ENCODE measurements at regions not wholly inside any gene's neighbourhood (a gene's known extent, or its start where the extent isn't known, plus 50 kb on each side); places are given as distances from the start of the nearest gene placed in this dataset.

DNA sequence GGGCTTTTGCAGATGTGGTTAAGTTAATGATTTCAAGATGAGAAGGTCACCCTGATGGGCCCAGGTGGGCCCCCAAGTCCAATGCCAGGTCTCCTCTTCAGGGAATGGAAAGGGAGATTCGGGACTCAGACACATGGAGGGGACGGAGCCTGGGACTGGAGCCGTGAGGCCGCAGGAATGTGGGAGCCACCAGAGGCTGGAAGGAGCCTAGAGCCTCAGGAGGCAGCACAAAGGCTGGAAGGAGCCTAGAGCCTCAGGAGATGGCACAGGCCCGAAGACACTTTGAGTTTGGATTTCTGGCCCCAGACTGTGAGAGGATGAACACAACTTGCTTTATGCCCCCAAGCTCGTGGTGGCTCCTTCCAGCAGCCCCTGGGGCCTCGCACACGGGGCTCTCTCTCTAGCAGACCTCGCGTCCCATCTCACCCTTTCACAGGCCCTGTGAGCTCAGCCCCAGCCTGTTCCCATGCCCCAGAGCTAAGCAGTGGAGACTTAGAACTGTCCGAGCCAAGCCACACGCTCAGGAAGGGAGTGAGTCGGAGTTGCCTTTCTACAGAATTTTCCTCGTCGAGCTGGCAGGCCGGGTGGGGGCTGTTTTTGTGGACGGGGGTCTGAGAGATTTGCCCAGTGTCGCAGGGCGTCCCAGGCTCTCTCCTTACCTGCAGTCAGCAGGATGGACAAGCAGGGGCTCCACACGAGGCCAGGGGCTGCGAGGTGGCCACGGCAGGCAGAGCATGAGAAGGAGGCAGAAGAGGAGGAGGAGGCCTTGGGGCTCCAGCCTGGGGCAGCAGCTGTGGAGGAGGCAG lies 937.6 kb downstream of the BRD1 start:
- Histone ChIP-seq H3K27me3 (ENCODE audit: insufficient read depth in 3 of 3, low read length in 2 of 3) (no peaks in the 10 kb centered on the region), H3K9me3 (no peaks in the 10 kb centered on the region), H3K36me3 (ENCODE audit: insufficient read depth in 1 of 2, low read depth in 1 of 2) (no peaks in the 10 kb centered on the region), H3K27ac (no peak overlapping the region), H3K4me1 (no peaks in the 10 kb centered on the region), H3K4me3 (no peak overlapping the region)
- DNase-seq (peak in 1 of 2 donors; percentile 16), ATAC-seq (no peak)
- 73 to 80% (median 77%) methylated on average over 22 of the region's 22 CpGs for WGBS, 3 donors
- TF ChIP-seq, protein P1, sequence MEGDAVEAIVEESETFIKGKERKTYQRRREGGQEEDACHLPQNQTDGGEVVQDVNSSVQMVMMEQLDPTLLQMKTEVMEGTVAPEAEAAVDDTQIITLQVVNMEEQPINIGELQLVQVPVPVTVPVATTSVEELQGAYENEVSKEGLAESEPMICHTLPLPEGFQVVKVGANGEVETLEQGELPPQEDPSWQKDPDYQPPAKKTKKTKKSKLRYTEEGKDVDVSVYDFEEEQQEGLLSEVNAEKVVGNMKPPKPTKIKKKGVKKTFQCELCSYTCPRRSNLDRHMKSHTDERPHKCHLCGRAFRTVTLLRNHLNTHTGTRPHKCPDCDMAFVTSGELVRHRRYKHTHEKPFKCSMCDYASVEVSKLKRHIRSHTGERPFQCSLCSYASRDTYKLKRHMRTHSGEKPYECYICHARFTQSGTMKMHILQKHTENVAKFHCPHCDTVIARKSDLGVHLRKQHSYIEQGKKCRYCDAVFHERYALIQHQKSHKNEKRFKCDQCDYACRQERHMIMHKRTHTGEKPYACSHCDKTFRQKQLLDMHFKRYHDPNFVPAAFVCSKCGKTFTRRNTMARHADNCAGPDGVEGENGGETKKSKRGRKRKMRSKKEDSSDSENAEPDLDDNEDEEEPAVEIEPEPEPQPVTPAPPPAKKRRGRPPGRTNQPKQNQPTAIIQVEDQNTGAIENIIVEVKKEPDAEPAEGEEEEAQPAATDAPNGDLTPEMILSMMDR (IDR thresholded peaks at IDR 0.05) = no peak
- intact Hi-C loops (cut with DNase I) = no loop called here

DNA sequence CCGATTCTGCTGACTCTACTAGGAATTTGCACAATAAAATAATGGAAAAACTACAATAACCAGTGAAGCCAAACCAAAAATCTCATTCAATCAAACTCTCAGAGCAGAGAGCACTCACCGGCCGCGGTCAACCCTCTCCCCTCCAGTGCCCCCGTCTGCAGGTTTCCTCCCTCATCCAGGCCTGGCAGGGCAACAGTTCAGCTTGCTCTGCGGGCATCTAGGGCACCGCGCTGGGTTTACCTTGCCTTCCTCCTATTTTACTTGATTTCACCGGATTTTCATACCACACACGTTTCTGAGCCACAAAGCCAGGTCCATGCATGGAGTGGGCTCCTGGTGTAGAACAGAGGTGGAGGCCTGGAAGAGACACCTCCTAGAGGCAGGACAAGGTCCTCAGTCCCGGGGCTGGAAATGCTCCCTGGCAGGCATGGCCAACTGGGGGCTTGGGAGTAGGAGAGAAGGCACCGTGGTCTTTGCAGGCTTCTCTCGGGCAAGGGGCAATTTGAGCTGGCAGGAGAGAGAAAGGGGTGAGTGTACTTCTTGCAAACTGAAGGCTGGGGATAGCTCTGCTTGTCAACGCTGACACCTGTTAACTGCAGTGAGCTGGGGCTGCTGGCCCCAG lies 938.4 kb downstream of the BRD1 start:
- Histone ChIP-seq H3K4me1 (no peaks in the 10 kb centered on the region), H3K27me3 (ENCODE audit: insufficient read depth in 3 of 3, low read length in 2 of 3) (peaks cover 0 to under 1% (median 0%) of the 10 kb centered on the region in 3 donors), H3K36me3 (ENCODE audit: insufficient read depth in 1 of 2, low read depth in 1 of 2) (no peaks in the 10 kb centered on the region), H3K27ac (no peak overlapping the region), H3K4me3 (no peak overlapping the region), H3K9me3 (no peaks in the 10 kb centered on the region)
- 75 to 81% (median 77%) methylated on average over 14 of the region's 14 CpGs for WGBS, 3 donors
- intact Hi-C loops (cut with DNase I) = no loop called here
- peak in 1 of 2 donors; percentile 25 for DNase-seq
- TF ChIP-seq, protein P1 (IDR thresholded peaks at IDR 0.05) = no peak
- no peak for ATAC-seq

DNA sequence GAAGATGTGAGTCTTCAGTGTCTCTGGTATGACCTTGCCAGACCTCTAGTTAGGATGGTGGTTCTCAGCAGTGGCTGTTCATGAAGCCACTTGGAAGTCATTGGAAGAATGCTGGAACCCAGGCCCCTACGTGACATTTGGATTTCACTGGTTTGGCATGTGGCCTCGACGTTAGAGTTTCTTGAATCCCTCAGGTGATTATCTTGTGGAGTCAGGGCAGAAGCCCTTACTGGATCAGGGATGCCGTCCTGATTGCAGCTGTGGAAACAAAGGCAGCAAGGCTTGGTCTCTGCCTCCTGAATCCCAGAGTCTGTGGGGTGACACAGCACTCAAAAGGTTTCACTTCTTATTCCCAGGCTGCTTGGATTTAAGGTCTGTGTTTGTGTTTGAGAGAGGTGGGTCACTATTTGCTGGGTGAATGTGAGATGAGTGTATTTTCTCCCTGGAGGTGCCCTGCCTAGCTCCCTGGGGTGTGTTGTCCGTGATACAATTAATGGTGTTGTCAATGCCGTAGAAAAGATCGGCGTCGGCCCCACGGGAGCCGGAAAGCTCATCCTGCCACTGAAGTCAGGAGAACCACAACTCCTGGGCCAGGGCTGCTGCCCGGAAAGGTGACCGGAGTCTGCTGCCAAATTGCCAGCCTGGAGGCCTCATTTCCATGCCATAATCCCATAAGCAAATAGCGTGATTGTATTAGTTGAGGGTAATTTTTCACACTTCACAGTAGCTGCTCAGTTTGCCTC lies 939.0 kb downstream of the BRD1 start:
- TF ChIP-seq, protein P1 (IDR thresholded peaks at IDR 0.05) = no peak
- no peaks in the 10 kb centered on the region for H3K9me3 ChIP-seq
- ATAC-seq (no peak), DNase-seq (peak in 1 of 2 donors; percentile 32)
- WGBS, 3 donors = 76 to 84% (median 78%) methylated on average over 14 of the region's 14 CpGs
- no peak overlapping the region for H3K27ac ChIP-seq
- no peaks in the 10 kb centered on the region for H3K4me1 ChIP-seq
- no peaks in the 10 kb centered on the region for H3K36me3 ChIP-seq (ENCODE audit: insufficient read depth in 1 of 2, low read depth in 1 of 2)
- intact Hi-C loops (cut with DNase I) = no loop called here
- H3K4me3 ChIP-seq = no peak overlapping the region
- peaks cover 0 to 2% (median 0%) of the 10 kb centered on the region in 3 donors for H3K27me3 ChIP-seq (ENCODE audit: insufficient read depth in 3 of 3, low read length in 2 of 3)

DNA sequence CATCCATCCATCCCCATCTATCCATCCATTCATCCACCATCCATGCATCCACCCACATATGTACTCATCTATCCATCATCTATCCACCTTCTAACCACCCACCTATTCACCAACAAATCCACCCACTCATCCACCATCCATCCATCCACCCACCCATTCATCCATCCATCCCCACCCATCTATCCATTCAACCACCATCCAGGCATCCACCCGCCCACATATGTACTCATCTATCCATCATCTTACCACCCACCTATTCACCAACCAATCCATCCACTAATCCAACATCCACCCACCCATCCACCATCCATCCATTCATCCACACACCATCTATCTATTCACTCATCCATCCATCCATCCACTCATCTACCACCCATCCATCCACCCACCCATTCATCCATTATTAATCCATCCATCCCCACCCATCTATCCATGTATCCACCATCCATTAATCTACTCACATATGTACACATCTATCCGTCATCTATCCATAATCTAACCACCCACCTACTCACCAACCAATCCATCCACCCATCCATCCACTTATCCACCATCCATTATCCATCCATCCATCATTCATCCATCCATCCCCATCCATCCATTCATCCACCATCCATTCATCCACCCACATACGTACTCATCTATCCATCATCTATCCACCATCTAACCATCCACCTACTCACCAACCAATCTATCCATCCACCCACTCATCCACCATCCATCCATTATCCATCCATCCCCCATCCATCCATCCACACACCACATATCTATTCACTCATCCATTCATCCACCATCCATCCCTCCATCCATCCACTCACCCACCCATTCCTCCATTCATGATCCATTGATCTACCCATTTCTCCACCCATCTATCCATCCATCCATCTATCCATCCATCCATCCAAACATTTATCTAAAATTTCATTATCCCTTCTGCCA lies 940.0 kb downstream of the BRD1 start:
- no peaks in the 10 kb centered on the region for H3K9me3 ChIP-seq
- H3K4me1 ChIP-seq = no peaks in the 10 kb centered on the region
- no peak overlapping the region for H3K27ac ChIP-seq
- ATAC-seq (no peak), DNase-seq (no peak)
- H3K27me3 ChIP-seq (ENCODE audit: insufficient read depth in 3 of 3, low read length in 2 of 3) = peaks cover 0 to 2% (median 0%) of the 10 kb centered on the region in 3 donors
- intact Hi-C loops (cut with DNase I) = no loop called here
- no peak overlapping the region for H3K4me3 ChIP-seq
- no peaks in the 10 kb centered on the region for H3K36me3 ChIP-seq (ENCODE audit: insufficient read depth in 1 of 2, low read depth in 1 of 2)
- WGBS, 3 donors = 91 to 94% (median 94%) methylated on average over 3 of the region's 3 CpGs
- TF ChIP-seq, protein P1 (IDR thresholded peaks at IDR 0.05) = no peak

Measured in psoas muscle (tissue), 7 donors.